ENCODE measurements at regions not wholly inside any gene's neighbourhood (a gene's known extent, or its start where the extent isn't known, plus 50 kb on each side); places are given as distances from the start of the nearest gene placed in this dataset.

GRCh38 chr2:8149985-8150539 lies 531.8 kb upstream of the ID2 start:
- Histone ChIP-seq H3K4me3 (no peak overlapping the region), H3K9me3 (no peaks in the 10 kb centered on the region), H3K27ac (peak overlapping the region in 3 of 4 donors; percentile 70 to 82 (median 81)), H3K36me3 (no peaks in the 10 kb centered on the region), H3K4me1 (peaks cover 0 to 54% (median 48%) of the 10 kb centered on the region in 4 donors), H3K27me3 (no peaks in the 10 kb centered on the region)
- peak in 3 of 4 donors; percentile 32 to 53 (median 52) for TF ChIP-seq POLR2AphosphoS5 (IDR thresholded peaks at IDR 0.05)
- TF ChIP-seq POLR2A (IDR thresholded peaks at IDR 0.05), result no peak
- intact Hi-C loops (cut with DNase I), result loop anchor here (5.0 kb wide), 1 partner anchor 532 kb away; the partner anchor contains the start of gene ID2
- WGBS, 2 donors, result 86 to 94% methylated on average over 9 of the region's 9 CpGs
- DNase-seq, result no peak

- intact Hi-C loops (cut with DNase I), result no loop called here
- H3K36me3 ChIP-seq, result no peaks in the 10 kb centered on the region
- peaks cover 0 to 40% (median 35%) of the 10 kb centered on the region in 4 donors for H3K4me1 ChIP-seq
- TF ChIP-seq CTCF (IDR thresholded peaks at IDR 0.05), result no peak
- TF ChIP-seq EP300 (IDR thresholded peaks at IDR 0.05), result no peak
- TF ChIP-seq POLR2A (IDR thresholded peaks at IDR 0.05), result no peak
- no peak for TF ChIP-seq POLR2AphosphoS5 (IDR thresholded peaks at IDR 0.05)
- no peak overlapping the region for H3K4me3 ChIP-seq
- WGBS, 2 donors, result 92 to 95% methylated on average over 2 of the region's 2 CpGs
- H3K9me3 ChIP-seq, result no peaks in the 10 kb centered on the region
- DNase-seq, result no peak
- H3K27ac ChIP-seq, result no peak overlapping the region
- no peaks in the 10 kb centered on the region for H3K27me3 ChIP-seq
These were observed 530.0 kb upstream of the ID2 start for GRCh38 chr2:8151888-8152287.

DNA sequence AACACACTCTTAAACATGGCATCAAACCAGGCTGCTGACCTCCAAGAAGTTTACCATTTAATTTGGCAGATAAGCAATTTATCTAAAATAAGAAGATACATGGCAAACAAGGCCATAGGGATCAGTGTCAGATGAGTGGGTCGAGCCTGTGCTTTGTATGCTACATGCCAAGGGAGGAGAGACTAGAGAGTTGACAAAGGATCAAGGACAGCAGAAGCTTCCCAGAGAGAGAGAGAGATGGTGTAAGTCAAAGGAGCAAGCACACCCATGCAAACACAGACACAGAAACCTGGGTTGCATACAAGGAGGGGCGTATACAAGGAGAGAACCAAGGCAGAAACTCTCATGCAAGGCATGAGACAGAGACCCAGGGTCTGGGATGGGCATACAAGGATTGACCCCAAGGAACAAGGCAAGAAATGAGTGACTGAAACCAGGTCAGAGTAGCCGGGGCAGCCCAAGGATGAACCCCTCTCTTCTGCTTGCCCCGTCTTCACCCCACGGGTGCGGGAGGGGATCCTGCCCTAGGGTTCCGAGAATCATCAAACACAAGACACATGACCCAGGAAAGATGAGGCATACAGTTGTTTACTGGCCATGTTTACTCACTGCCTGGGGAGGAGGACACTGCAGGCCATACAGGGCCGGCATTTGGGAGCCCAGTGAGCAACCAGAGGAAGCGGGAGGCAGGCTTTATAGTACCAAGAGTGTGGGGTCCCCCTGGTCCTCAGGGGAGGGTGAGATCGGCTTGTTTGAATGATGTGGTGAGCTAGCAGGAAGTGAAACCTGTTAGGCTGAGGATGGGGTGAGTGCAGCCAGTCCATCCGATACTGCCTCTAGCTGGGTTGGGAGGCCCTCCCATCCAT lies 529.2 kb upstream of the ID2 start:
- DNase-seq, result no peak
- H3K4me3 ChIP-seq, result no peak overlapping the region
- intact Hi-C loops (cut with DNase I), result no loop called here
- H3K36me3 ChIP-seq, result no peaks in the 10 kb centered on the region
- 76 to 88% methylated on average over 11 of the region's 11 CpGs for WGBS, 2 donors
- peaks cover 0 to 32% (median 30%) of the 10 kb centered on the region in 4 donors for H3K4me1 ChIP-seq
- no peaks in the 10 kb centered on the region for H3K27me3 ChIP-seq
- TF ChIP-seq POLR2AphosphoS5 (IDR thresholded peaks at IDR 0.05), result no peak
- no peak for TF ChIP-seq CTCF (IDR thresholded peaks at IDR 0.05)
- no peak for TF ChIP-seq POLR2A (IDR thresholded peaks at IDR 0.05)
- TF ChIP-seq EP300 (IDR thresholded peaks at IDR 0.05), result no peak
- no peaks in the 10 kb centered on the region for H3K9me3 ChIP-seq
- no peak overlapping the region for H3K27ac ChIP-seq

DNA sequence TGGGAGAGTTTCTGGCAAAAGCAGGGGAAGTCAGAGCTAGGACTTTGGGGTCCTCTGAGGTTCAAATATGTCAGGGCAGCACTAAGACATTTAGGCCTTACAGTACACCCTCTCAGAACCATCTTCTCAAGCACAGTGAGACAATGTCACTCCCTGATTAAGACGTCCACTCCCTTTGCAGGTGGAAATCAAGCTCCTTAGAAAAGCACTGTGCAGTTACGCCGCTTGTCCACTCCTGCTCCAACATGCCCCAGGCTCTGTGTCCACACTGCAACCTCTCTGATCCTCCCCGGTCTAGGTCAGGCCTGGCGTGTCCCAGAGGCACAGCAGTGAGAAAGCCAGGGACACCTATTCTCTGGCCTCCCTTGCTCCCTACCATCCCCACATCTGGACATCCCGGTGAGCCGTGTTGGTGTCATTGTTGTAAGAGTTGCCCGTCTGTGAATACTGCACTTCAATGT lies 528.6 kb upstream of the ID2 start:
- 95 to 98% methylated on average over 8 of the region's 8 CpGs for WGBS, 2 donors
- H3K4me1 ChIP-seq, result peaks cover 0 to 26% (median 24%) of the 10 kb centered on the region in 4 donors
- no peaks in the 10 kb centered on the region for H3K36me3 ChIP-seq
- DNase-seq, result no peak
- TF ChIP-seq POLR2A (IDR thresholded peaks at IDR 0.05) (no peak), POLR2AphosphoS5 (IDR thresholded peaks at IDR 0.05) (no peak), EP300 (IDR thresholded peaks at IDR 0.05) (no peak), CTCF (IDR thresholded peaks at IDR 0.05) (no peak)
- no peak overlapping the region for H3K27ac ChIP-seq
- no peaks in the 10 kb centered on the region for H3K9me3 ChIP-seq
- no peak overlapping the region for H3K4me3 ChIP-seq
- no peaks in the 10 kb centered on the region for H3K27me3 ChIP-seq
- intact Hi-C loops (cut with DNase I), result no loop called here

DNA sequence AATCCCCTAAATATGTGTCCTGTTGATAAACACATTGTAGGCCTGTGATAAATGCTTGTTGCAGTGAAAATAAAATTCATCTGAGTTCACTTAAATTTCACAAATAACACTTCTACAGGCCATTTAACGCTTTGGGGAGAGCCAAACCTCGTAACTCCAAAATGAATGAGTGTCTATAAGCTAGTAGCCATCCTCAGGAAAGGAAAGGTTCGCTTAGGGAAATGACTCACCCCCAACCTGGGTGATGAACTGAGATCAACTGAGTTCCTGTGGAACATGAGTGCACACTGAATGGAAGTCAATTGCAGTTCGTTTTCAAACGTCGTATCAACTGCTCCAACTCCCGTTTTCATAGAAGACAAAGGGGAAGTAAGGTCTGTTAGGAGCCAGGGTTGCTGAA lies 527.6 kb upstream of the ID2 start:
- no peak for DNase-seq
- Histone ChIP-seq H3K27me3 (no peaks in the 10 kb centered on the region), H3K9me3 (no peaks in the 10 kb centered on the region), H3K4me3 (no peak overlapping the region), H3K36me3 (no peaks in the 10 kb centered on the region), H3K27ac (no peak overlapping the region), H3K4me1 (peaks cover 0 to 18% (median 17%) of the 10 kb centered on the region in 4 donors)
- TF ChIP-seq EP300 (IDR thresholded peaks at IDR 0.05) (no peak), POLR2AphosphoS5 (IDR thresholded peaks at IDR 0.05) (no peak), POLR2A (IDR thresholded peaks at IDR 0.05) (no peak), CTCF (IDR thresholded peaks at IDR 0.05) (no peak)
- WGBS, 2 donors, result 83 to 95% methylated on average over 7 of the region's 7 CpGs
- intact Hi-C loops (cut with DNase I), result no loop called here
